ENCODE measurements at regions not wholly inside any gene's neighbourhood (a gene's known extent, or its start where the extent isn't known, plus 50 kb on each side); places are given as distances from the start of the nearest gene placed in this dataset.

DNA sequence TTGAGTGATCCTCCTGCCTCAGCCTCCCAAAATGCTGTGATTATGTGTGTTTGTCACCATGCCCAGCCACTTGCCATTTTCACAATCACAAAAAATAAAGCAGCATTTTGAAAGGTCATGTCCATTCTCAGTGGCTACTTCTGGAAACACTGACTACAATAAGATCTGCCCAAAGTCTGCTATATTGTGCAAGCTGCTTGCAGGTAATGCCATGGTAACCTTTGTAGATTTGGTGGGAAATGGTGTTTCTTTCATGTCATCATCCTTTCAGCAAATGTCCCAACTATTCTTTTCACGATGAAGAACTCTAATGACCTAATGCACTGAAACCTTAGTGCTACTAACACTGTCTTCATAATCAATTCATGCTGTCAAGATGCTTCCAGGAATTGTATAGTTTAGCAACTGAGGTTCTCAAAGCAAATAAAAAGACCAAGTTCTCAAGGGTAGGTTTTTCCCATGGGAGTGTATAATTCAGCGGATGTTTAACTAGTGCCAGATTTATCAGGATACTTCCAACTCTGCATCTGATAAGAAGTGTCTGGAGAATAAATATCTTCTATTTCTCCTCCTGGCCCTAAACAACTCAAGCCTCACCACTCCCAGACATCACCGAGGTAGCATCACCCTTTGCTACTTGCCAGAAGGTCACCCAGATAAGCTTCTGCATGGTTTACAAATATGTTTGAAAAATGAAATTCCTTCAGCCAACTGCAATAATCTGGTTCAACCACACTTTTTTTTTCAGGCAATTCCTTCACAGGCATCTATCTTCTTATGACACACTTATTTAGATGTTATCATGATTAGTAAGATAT, 132.0 kb upstream of the ZC3H11B start:
- H2BK120ac ChIP-seq (ENCODE audit: low read depth, low read length) = no peak overlapping the region
- no peak overlapping the region for H2BK5ac ChIP-seq (ENCODE audit: low read depth, low read length, poor library complexity, severe bottlenecking)
- H3K4me1 ChIP-seq (ENCODE audit: control insufficient read depth, insufficient read depth, low read length) = no peaks in the 10 kb centered on the region
- ChIA-PET POLR2A (ENCODE audit: unreplicated experiment) (no interaction called here), CTCF (no interaction called here)
- H3K4me3 ChIP-seq (ENCODE audit: insufficient read depth, low read depth, low read length) = no peak overlapping the region
- WGBS, 2 experiments (ENCODE audit: extremely low coverage in 2 of 2, insufficient read length in 1 of 2) = no CpG with 5 or more reads among the region's 3 CpGs
- no peak overlapping the region for H4K91ac ChIP-seq (ENCODE audit: insufficient read depth, low read depth, low read length)
- in situ Hi-C loops (cut with MboI; ENCODE audit: low sequenced_read_pairs) (no loop called here), intact Hi-C loops (cut with micrococcal nuclease) (no loop called here), dilution Hi-C loops (cut with HindIII; ENCODE audit: low sequenced_read_pairs, unreplicated experiment) (no loop called here)
- no peak overlapping the region for H2BK15ac ChIP-seq (ENCODE audit: low read depth, low read length)
- no peak overlapping the region for H3K4ac ChIP-seq (ENCODE audit: low read depth, low read length)
- no peaks in the 10 kb centered on the region for H3K79me1 ChIP-seq (ENCODE audit: low read depth in 1 of 2, low read length in 2 of 2)
- no peak overlapping the region for H3K27ac ChIP-seq (ENCODE audit: insufficient read depth, low read length)
- no peaks in the 10 kb centered on the region for H3K36me3 ChIP-seq (ENCODE audit: control insufficient read depth, insufficient read depth, low read length)
- no peak overlapping the region for H3K56ac ChIP-seq (ENCODE audit: extremely low read depth, insufficient read depth, low read length)
- no peak overlapping the region for H2AK5ac ChIP-seq (ENCODE audit: low read depth, low read length)
- H3K14ac ChIP-seq (replicated peaks; ENCODE audit: low read depth, low read length) = no peak overlapping the region
- H3K18ac ChIP-seq (ENCODE audit: low read depth, low read length) = no peak overlapping the region
- no peak for DNase-seq
- H2AFZ ChIP-seq (replicated peaks; ENCODE audit: low read length, poor library complexity) = no peak overlapping the region
- H4K5ac ChIP-seq (ENCODE audit: low read depth, low read length) = no peak overlapping the region
- H3K27me3 ChIP-seq (ENCODE audit: control insufficient read depth, insufficient read depth, low read length) = no peaks in the 10 kb centered on the region
- BruUV-seq (replicated peaks) = no TSS peak
- TF ChIP-seq CHD1 (IDR thresholded peaks at IDR 0.05; ENCODE audit: low read depth, low read length) (no peak), RFX5 (IDR thresholded peaks at IDR 0.05; ENCODE audit: low read depth, low read length) (no peak), FOS (IDR thresholded peaks at IDR 0.05; ENCODE audit: low read depth, low read length) (no peak), MXI1 (IDR thresholded peaks at IDR 0.05; ENCODE audit: borderline replicate concordance, low read depth, low read length) (no peak), MAFK (IDR thresholded peaks at IDR 0.05; ENCODE audit: low read depth, low read length) (no peak), CEBPB (IDR thresholded peaks at IDR 0.05; ENCODE audit: low read depth, low read length) (no peak), MAZ (IDR thresholded peaks at IDR 0.05; ENCODE audit: borderline replicate concordance, low read depth, low read length) (no peak), SMC3 (IDR thresholded peaks at IDR 0.05; ENCODE audit: low read depth, low read length) (no peak), POLR2A (IDR thresholded peaks at IDR 0.05; ENCODE audit: low read depth, low read length) (no peak), RAD21 (IDR thresholded peaks at IDR 0.05; ENCODE audit: low read length) (no peak), BHLHE40 (IDR thresholded peaks at IDR 0.05; ENCODE audit: low read depth, low read length) (no peak)
- TF ChIP-seq, protein P1, sequence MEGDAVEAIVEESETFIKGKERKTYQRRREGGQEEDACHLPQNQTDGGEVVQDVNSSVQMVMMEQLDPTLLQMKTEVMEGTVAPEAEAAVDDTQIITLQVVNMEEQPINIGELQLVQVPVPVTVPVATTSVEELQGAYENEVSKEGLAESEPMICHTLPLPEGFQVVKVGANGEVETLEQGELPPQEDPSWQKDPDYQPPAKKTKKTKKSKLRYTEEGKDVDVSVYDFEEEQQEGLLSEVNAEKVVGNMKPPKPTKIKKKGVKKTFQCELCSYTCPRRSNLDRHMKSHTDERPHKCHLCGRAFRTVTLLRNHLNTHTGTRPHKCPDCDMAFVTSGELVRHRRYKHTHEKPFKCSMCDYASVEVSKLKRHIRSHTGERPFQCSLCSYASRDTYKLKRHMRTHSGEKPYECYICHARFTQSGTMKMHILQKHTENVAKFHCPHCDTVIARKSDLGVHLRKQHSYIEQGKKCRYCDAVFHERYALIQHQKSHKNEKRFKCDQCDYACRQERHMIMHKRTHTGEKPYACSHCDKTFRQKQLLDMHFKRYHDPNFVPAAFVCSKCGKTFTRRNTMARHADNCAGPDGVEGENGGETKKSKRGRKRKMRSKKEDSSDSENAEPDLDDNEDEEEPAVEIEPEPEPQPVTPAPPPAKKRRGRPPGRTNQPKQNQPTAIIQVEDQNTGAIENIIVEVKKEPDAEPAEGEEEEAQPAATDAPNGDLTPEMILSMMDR (conservative IDR thresholded peaks at IDR 0.05; ENCODE audit: low read depth, low read length) = no peak
- H4K8ac ChIP-seq (ENCODE audit: low read depth in 2 of 2, low read length in 2 of 2) = no peak overlapping the region
- H4K20me1 ChIP-seq (ENCODE audit: insufficient read depth, low read length) = no peaks in the 10 kb centered on the region
- ATAC-seq (ENCODE audit: low read depth) = no peak
- H3K23ac ChIP-seq (ENCODE audit: low read depth, low read length) = no peak overlapping the region
- no peak overlapping the region for H2AK9ac ChIP-seq (replicated peaks; ENCODE audit: low read depth, low read length, poor library complexity)
- no peaks in the 10 kb centered on the region for H3K9me1 ChIP-seq (ENCODE audit: insufficient read depth, low read length)
- no peaks in the 10 kb centered on the region for H3K9me3 ChIP-seq (ENCODE audit: control insufficient read depth, insufficient read depth, low read length)
- no peak overlapping the region for H2BK20ac ChIP-seq (ENCODE audit: low read depth, low read length)
- no peak overlapping the region for H3K9ac ChIP-seq (ENCODE audit: low read depth, low read length)
- no peak overlapping the region for H3K4me2 ChIP-seq (ENCODE audit: low read depth, low read length)
